ENCODE measurements at regions not wholly inside any gene's neighbourhood (a gene's known extent, or its start where the extent isn't known, plus 50 kb on each side); places are given as distances from the start of the nearest gene placed in this dataset.
"Not testable (repeated sequence)": the region's sequence is repeated elsewhere in the genome, so short reads cannot be mapped to it uniquely, and the experiment has no call there.

DNA sequence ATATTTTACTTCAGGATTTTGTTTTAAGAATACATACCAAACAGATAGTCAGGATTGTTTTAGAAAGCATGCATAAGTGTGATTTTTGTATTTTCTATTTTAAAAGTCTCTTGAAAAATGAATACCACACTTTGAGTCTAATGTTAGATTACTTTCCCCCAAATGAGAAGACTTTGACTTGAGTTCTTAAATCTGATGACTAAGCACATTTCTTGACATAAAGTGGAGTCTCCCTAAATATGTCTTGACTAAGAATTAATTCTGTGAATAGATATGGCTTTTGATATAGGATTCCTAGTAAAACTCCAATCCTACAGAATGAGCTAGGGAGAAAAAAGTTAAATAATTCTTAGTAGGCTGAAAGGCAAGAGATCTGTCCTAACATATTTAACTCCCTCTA is 624.2 kb upstream of the SPRY2 start:
- no peak for DNase-seq (ENCODE audit: low read depth, low spot score)

DNA sequence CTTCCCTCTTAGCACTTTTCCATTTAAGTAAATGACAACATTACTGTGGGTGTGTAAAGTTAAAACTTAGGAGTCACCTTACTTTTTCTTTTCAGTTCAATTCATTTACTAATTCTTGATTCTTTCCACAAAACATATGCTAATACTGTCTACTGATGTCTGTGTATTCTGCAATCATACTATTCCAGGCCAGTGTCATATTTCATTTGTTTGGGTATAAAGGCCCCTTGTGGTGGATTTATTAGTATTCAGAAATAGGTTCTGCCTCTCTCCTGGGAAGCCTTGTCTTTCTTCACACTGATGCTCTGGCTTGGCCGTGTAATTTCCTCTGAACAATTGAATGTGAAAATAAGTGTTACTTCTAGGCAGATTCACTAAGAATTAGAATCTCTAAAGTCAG is 621.9 kb upstream of the SPRY2 start:
- DNase-seq (ENCODE audit: low read depth, low spot score): no peak

DNA sequence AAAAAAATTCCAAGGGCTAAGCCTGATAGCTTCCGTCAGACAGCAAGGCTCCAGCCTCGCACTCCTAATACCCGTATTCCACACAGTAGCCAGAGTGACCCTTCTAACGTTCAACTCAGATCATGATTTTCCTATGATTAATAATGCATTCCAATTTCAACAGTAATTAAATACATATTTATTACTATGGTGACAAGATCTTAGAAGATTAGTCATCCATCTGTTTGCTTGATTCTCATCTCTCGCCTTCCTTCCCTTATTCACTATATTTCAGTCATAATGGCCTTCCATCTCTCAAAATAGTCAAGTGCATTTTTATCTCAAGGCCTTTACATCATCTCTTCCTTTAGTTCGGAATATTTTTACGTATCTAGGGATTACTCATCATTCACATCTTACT is 621.2 kb upstream of the SPRY2 start:
- DNase-seq (ENCODE audit: low read depth, low spot score): no peak

DNA sequence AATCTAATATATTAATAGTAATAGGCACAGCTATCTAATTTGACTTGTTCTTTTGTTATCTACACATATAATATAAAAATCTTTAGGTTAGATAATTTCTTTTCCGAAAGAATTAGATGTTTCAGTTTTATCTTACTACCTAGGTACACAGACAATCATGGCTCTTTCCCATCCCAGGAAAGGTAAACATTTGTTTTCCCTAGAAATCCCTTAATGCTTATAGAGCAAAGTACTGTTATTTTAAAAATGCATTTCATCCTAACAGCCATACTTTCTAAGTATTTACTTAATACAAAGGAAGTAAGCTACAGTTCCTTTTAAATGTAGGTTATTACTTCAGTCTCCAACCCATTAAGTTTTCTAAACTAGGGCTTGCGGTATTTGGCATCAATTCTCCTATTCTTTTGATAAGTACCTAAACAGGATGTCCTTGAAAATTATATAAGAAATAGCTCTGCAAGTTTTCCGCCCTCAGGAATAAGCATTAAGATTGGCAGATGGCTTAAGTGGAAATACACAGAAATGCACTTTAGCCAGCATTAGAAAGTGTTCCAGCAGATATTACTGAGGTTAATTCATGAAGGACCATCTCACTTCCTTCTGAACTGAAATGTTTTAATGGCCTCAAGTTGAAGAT is 616.2 kb upstream of the SPRY2 start:
- DNase-seq (ENCODE audit: low read depth, low spot score): no peak

DNA sequence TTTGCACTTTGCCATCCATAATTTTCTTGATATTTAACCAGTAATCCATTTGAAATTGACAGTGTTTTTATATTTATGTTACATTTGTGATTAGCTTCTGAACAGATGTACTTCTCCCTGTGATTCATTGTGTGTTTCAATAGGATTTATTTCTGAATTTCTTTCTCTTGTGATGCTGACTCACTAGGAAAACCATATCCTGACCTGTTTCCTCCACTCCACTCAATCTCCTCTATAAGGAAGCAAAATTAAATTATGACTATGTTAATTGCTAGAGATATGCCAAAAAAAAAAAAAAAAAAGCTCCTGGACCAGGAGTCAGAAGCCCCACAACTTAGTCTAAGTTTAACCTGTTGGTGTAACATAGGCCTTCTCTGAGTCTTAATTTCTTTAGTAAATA is 614.6 kb upstream of the SPRY2 start:
- no peak for DNase-seq (ENCODE audit: low read depth, low spot score)

DNA sequence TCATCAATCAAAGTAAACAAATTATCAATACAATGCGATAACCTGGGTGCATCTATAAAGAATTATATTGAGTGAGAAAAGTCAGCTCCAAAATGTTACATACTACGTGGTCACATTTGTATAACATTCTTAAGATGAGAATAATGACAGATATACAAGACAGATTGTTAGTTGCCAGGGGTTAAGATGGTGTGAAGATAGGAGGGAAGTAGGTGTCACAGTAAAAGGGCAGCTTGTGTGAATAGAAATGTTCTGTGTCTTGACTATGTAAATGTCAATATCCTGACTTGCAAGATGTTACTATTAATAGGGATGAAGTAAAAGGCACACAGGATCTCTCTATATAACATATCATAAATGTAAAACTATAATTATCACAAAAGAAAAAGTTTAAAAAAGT is 611.2 kb upstream of the SPRY2 start:
- DNase-seq (ENCODE audit: low read depth, low spot score): no peak

DNA sequence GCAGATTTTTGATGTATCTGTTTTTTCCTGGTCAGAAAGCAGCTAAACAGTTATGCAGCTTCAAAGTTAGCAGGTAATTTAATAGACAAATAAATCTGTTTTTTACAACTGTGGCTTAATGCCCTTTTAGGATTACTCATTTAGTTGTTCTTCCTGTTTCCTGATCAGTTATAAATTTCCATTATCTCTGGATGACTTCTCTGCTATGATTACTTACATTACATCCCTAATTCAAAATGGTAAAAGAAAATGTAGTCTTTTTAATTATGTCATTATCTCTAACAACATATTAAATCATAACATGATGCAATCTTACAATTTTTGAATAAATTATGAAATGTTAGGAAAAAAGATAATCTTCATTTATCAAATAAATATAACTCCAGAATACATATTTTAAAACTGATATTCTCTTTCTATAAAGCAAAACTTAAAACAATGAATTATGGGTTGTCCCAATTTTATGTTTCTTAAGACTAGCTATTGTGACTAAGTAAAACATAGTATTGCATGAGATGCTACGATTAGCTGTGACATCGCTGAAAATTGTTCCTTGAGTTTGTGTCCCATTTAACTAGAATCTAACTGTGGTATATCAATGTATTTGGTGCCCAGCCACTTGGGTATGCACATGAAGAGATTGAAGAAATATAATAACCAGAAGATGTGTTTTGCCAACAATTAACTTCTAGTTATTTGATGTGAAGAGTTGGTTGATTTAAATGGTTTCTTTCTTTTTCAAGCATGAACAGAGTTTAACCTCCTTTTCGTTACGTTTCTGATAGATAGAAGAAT is 605.3 kb upstream of the SPRY2 start:
- DNase-seq (ENCODE audit: low read depth, low spot score): no peak

DNA sequence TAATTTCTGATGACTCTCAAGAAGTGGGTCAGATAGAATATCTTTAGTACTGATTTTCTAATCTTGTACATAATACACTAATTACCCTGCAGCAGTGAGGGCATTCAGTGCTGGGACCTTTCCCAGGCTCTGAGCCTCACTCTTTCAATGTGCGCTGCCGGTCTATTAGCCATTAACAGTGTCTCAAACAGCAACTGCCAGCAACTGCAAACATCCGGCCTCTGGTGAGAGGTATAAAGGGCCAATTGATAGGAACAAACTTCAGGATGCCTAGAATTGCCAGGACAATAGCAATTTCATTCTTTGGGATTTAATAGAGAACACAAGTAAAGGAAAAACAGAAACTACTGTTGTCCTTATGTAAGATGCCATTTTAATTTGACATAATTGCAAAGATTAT is 604.4 kb upstream of the SPRY2 start:
- no peak for DNase-seq (ENCODE audit: low read depth, low spot score)

DNA sequence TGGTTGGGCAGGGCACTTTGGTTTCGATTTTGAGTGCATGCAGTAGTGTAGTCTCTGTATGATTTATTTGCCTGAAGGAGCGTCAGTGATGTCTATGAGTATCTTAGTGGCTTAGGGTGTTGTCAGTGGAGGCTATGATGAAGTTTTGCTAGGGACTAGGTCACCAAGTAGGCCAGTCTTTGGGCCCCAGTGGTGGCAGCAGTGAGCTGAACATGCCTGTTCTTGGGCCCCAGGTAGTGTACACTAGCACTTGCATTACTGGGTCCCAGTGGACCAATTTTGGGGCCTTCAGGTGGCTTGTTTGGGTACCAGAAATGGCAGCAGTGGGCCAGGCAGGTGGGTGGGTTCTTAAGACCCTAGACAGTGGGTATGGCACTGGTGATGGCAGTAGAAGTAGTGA is 598.7 kb upstream of the SPRY2 start:
- DNase-seq (ENCODE audit: low read depth, low spot score): no peak

DNA sequence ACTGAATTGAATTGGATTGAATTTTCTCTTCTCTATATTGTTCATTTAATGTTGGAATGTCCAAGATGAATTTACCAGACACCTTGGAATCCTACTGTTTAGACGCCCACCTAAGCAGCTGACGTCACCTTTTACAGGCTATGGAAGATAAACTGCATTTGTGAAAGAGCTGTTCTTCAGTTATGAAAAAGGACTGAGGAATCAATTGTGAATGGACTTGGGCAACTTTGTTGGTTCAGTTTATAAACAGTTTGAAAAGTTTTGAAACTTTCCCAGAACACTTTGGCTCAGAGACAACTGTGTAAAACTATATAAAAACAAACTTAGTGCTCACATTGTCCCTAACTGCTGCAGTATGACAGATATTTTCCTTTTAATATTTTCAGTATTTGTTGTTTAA is 590.8 kb upstream of the SPRY2 start:
- no peak for DNase-seq (ENCODE audit: low read depth, low spot score)

DNA sequence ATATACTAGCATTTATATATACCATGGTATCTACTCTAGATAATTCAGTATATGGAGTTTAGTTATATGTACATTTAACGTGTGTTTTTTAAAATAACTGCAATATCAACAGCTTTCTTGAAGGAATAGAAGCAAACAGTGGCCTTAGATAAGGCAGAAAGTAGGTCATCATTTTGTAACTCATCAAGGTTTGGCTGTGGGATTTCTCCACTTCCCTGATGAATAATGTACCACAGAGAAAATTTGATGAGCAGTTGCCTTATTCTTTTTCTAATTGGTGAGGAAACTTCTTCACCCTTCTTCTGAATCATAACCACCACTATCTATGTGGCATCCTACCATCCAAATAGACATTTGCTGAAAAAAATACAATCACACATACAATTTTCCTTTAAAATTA is 590.2 kb upstream of the SPRY2 start:
- no peak for DNase-seq (ENCODE audit: low read depth, low spot score)

DNA sequence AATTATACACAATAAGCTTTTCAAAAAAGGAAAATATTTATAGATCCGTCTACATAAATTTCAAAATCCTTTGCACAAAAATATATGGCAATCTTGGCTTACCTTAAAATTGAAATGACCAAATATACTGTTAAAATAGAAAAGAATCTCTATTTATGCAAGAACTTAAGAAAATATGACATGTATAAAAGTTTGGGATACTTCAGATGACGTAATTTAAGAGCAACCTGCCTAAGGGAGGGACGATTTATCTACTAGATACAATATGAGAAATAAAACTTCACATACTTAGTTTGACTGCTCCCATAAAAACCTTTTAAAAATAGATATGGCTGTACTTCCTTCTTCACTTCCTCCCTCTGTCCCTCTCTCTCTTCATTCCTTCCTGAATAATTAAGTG is 587.3 kb upstream of the SPRY2 start:
- no peak for DNase-seq (ENCODE audit: low read depth, low spot score)

DNA sequence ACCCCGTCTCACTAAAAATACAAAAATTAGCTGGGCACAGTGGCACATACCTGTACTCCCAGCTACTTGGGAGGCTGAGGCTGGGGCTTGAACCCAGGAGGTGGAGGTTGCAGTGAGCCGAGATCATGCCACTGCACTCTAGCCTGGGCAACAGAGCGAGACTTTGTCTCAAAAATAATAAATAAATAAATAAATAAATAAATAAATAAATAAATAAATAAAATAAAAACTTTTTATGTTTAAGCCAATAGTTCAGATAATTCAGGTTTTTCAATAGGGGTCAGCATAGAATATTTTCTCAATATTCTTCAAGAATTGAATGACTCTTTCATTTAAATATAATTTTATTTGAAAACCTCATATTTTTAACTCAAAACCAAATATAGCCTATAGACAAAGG is 585.1 kb upstream of the SPRY2 start:
- DNase-seq (ENCODE audit: low read depth, low spot score): not testable (repeated sequence)

DNA sequence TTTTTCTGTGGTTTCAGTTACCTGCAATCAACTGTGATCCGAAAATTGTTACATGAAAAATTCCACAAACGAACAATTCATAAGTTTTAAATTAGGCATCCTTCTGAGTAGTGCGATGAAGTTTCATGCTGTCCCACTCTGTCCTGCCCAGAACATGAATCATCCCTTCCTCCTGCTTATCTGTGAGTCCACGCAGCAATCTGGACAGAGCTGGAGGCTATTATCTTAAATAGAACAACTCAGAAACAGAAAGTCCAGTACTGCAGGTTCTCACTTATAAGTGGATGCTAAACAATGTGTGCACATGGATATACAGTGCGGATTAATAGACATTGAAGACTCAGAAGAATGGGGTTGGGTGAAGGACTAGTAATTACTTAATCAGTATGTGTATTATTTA is 583.7 kb upstream of the SPRY2 start:
- no peak for DNase-seq (ENCODE audit: low read depth, low spot score)

DNA sequence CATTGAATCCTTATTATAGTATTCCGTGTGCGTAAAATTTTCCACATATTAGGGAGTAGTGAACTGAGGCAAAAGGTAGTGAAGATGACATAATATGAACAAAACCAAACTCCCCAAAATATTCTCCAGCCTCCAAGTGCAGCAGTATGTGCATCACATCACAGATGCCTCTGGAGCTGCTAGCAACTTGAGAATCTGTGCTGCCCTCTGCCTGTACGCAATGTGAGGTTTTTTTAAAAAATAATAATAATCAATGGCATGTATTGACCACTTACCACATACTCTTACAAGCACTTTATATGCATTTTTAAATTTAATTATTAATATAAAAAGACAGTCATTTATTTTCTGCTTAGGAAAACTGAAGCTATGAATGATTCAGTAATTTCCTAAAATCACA is 583.0 kb upstream of the SPRY2 start:
- DNase-seq (ENCODE audit: low read depth, low spot score): no peak

DNA sequence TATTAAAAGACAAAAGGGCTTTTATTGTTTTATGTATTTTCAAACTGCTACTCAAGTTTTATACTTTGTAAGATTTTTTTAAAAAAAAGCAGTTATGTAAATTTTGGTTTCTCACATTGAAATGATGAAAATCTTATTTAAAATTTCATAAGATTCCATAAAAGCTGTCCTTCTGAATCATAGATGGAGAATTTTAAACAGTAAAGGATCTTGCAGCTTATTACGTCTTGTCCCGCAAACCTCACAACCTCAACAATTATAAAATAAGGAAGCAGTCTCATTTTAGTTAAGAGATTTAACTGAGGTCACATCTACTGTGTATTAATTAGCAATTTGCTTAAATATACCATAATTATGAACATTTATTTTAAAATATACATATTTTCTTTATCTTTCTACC is 581.0 kb upstream of the SPRY2 start:
- no peak for DNase-seq (ENCODE audit: low read depth, low spot score)

DNA sequence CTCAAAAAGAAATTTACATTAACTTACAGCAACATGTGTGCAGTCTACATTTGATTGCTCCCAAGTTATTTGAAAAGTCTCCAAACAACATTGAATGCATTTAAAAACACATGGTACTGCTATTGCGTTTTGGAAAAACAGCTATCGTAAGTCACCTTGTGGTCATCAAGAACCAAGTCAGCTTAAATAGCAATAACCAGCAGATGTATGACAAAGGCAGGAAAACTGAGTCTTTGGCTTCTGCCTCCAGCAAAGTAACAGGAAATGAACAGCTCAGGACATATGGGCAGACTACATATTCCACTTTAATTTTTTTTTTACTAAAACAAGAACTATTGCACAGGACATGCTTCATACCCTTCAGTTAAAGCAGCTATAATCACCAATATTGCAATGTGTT is 580.6 kb upstream of the SPRY2 start:
- DNase-seq (ENCODE audit: low read depth, low spot score): no peak

DNA sequence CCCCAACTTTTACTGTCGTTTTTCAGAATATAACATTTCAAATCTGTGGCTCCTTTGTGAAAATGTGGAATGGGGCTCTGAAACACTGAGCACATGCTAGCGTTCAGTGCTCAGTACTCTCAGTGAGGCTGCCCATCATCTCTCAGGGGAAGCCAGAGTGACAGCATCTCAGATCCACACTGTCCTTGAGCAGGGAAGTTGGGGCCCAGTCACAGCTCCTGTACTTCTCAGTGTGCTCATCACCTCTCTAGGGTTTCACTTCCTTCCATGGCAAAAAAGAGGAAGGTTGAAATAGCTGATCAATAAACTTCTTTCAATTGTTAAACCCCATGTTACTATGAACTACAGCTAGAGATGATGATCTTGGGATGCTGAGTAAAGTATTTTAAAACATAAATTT is 565.9 kb upstream of the SPRY2 start:
- DNase-seq (ENCODE audit: low read depth, low spot score): no peak

DNA sequence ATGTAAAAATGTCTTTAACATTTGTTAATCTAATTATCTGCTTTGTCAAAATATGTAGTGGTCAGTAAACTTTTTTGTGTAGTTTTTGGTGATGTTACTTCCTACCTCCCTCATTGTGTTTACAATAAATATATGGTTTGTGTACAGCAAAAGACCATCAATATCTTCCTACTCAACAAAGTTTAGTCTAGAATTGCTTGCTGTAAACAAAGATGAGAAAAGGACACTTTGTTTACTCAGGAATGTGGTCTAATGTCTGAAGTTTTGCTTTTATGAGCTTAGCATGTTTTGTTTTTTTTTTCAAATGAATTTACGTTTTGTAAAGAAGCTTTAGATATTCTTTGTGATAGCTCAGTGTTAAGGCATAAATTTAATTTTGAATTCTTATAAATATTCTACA is 563.5 kb upstream of the SPRY2 start:
- DNase-seq (ENCODE audit: low read depth, low spot score): no peak

DNA sequence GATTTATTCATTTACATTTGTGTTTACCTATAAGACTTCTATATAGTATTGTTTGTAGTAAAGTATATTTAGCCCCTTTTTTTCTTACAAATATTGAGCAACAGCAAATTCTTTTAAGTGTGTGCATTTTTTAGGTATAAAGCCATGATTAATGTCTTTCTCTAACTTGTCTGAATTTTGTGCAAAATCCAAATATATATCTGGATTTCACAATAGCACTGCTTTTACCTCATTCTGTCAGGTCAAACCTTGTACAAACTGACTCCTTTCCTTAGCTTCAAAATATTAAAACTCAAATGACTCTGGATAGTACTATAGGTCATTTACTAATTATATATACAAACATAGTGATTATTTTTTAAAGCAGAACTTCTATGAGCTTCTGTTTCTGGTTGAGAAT is 563.0 kb upstream of the SPRY2 start:
- no peak for DNase-seq (ENCODE audit: low read depth, low spot score)

DNA sequence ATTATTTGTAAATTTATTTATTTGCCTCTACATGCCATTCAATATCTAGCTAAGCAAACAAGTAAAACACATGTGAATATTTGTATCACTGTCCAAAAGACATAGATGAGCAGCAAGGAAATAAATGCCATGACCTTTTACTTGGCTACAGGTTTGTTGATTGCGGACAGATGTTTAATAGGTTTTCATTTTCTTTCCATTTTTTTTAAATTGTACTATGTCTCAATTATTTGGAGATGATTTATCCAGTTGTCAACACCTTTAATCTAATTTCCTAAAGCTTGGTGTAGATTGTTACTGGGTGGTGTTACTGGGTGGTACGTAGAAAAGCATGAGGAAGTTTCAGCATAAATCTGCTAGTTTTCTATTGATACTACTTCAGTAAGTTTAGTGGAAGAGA is 560.6 kb upstream of the SPRY2 start:
- DNase-seq (ENCODE audit: low read depth, low spot score): no peak

DNA sequence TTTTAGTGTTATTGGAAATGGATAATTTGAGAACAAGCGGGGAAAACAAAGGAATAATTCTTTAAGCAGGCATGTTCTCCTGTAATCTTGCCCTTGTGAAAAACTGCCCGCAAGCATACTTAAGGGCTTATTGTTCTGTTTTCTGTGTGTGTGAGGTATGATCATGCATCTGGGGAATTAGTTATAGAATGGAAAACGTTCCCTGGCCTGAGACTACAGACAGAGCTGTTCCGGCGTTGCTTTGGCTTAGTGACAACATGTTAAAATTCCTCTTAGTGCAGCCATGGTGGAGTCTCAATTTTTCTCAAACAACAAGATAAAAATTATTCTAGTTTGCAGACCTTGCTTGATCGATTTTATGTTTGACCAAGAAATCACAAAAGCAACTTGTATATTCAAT is 560.2 kb upstream of the SPRY2 start:
- no peak for DNase-seq (ENCODE audit: low read depth, low spot score)

DNA sequence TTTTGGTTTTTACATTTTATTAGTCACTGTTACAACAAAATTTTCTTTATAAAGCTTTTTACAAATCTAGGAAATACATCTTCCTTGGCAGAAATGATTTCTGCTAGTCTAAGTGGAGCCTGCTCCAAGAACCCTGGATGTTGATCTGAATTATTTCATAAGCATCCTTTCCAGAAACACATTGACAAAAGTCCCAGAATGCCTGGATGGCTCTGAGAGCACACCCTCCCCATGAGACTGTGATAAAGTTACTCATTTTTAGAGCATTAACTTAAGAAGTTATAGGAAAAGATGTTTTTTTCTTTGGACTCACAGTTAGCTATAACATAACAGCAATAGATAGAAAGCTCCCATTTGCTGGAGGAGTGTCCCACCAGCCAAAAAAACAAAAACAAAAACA is 559.6 kb upstream of the SPRY2 start:
- DNase-seq (ENCODE audit: low read depth, low spot score): no peak

DNA sequence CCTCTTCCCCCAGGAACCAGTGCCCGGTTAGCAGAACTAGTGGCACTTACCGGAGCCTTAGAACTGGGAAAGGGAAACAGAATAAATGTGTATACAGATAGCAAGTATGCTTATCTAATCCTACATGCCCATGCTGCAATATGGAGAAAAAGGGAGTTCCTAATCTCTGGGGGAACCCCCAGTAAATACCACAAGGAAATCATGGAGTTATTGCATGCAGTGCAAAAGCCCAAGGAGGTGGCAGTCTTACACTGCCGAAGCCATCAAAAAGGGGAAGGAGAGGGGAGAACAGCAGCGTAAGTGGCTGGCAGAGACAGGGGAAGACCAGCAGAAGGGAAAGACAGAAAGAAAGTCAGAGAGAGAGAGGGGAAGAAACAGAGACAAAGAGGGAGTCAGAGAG is 556.7 kb upstream of the SPRY2 start:
- DNase-seq (ENCODE audit: low read depth, low spot score): not testable (repeated sequence)
